ENCODE measurements at regions not wholly inside any gene's neighbourhood (a gene's known extent, or its start where the extent isn't known, plus 50 kb on each side); places are given as distances from the start of the nearest gene placed in this dataset.

GRCh38 chr5:20463206-20463605 is 475.2 kb upstream of the CDH18 start:
- TF ChIP-seq CTCF (IDR thresholded peaks at IDR 0.05; ENCODE audit: low read length) (no peak), EZH2 (optimal IDR thresholded peaks at IDR 0.05; ENCODE audit: low read depth, low read length) (no peak), EZH2phosphoT487 (IDR thresholded peaks at IDR 0.05; ENCODE audit: low read length) (no peak)

Measured in MM.1S (cell line).